Trophoblast cell (in vitro differentiated cells and primary cell): ENCODE measurements at regions not wholly inside any gene's neighbourhood (a gene's known extent, or its start where the extent isn't known, plus 50 kb on each side); places are given as distances from the start of the nearest gene placed in this dataset.

Experiments used
- DNase-seq, 2 donors: peaks; one replicate each; pipeline ENCODE4 v3.0.0-alpha.2; 2016
- H2AFZ ChIP-seq: 2 replicates; pipeline ENCODE4 v1.6.1; 2013; ENCODE audit warnings: low read length, moderate library complexity, mild to moderate bottlenecking; ENCODE audit not compliant: insufficient read depth, poor library complexity
- H2AK5ac ChIP-seq: 2 replicates; pipeline ENCODE4 v1.6.1; 2013; ENCODE audit warnings: mild to moderate bottlenecking, low read length
- H2BK120ac ChIP-seq: 2 replicates; pipeline ENCODE4 v1.6.1; 2013; ENCODE audit warnings: low read length, mild to moderate bottlenecking, moderate library complexity; ENCODE audit not compliant: insufficient read depth, poor library complexity
- H2BK12ac ChIP-seq: 2 replicates; pipeline ENCODE4 v1.6.1; 2013; ENCODE audit warnings: mild to moderate bottlenecking, low read length, moderate library complexity
- H2BK5ac ChIP-seq: 2 replicates; pipeline ENCODE4 v1.6.1; 2013; ENCODE audit warnings: low read length, low read depth, moderate library complexity, mild to moderate bottlenecking; ENCODE audit not compliant: poor library complexity
- H3K14ac ChIP-seq: 2 replicates; pipeline ENCODE4 v1.6.1; 2013; ENCODE audit warnings: mild to moderate bottlenecking, low read length
- H3K18ac ChIP-seq: 2 replicates; pipeline ENCODE4 v1.6.1; 2013; ENCODE audit warnings: mild to moderate bottlenecking, low read length
- H3K23ac ChIP-seq: 2 replicates; pipeline ENCODE4 v1.6.1; 2013; ENCODE audit warnings: low read length
- H3K27ac ChIP-seq: 2 replicates; pipeline ENCODE4 v1.5.1; 2013; ENCODE audit warnings: low read depth, mild to moderate bottlenecking, inconsistent platforms, low read length, moderate library complexity
- H3K27me3 ChIP-seq: 2 replicates; pipeline ENCODE4 v1.6.1; 2013; ENCODE audit warnings: inconsistent platforms, mild to moderate bottlenecking, low read length, moderate library complexity; ENCODE audit not compliant: insufficient read depth
- H3K36me3 ChIP-seq, 2 experiments: 1 replicate in 1 of 2; 2 replicates in 1 of 2; pipeline ENCODE4 v1.6.1; 2013; ENCODE audit warnings: low read length in 2 of 2, mild to moderate bottlenecking in 2 of 2, moderate library complexity in 1 of 2; ENCODE audit not compliant: insufficient read depth in 2 of 2, control insufficient read depth in 1 of 2
- H3K4ac ChIP-seq: 2 replicates; pipeline ENCODE4 v1.6.1; 2013; ENCODE audit warnings: low read depth, mild to moderate bottlenecking, low read length, moderate library complexity
- H3K4me1 ChIP-seq, 2 experiments: 1 replicate in 1 of 2; 2 replicates in 1 of 2; pipeline ENCODE4 v1.6.1; 2013; ENCODE audit warnings: low read length in 2 of 2, mild to moderate bottlenecking in 2 of 2, moderate library complexity in 1 of 2; ENCODE audit not compliant: insufficient read depth in 2 of 2, control insufficient read depth in 1 of 2
- H3K4me2 ChIP-seq: 2 replicates; pipeline ENCODE4 v1.6.1; 2013; ENCODE audit warnings: inconsistent platforms, mild to moderate bottlenecking, low read length, moderate library complexity
- H3K4me3 ChIP-seq: 2 replicates; pipeline ENCODE4 v1.5.1; 2013; ENCODE audit warnings: mild to moderate bottlenecking, low read depth, low read length, inconsistent platforms
- H3K79me1 ChIP-seq: one replicate; pipeline ENCODE4 v1.6.1; 2013; ENCODE audit warnings: low read length
- H3K79me2 ChIP-seq: 2 replicates; pipeline ENCODE4 v1.6.1; 2013; ENCODE audit warnings: low read length, mild to moderate bottlenecking; ENCODE audit not compliant: control insufficient read depth, insufficient read depth, poor library complexity
- H3K9ac ChIP-seq: 2 replicates; pipeline ENCODE4 v1.6.1; 2013; ENCODE audit warnings: mild to moderate bottlenecking, low read length
- H3K9me3 ChIP-seq: 2 replicates; pipeline ENCODE4 v1.6.1; 2013; ENCODE audit warnings: low read depth, mild to moderate bottlenecking, control low read depth, inconsistent platforms, low read length; ENCODE audit not compliant: insufficient read depth
- H4K12ac ChIP-seq: 2 replicates; pipeline ENCODE4 v1.6.1; 2013; ENCODE audit warnings: low read depth, mild to moderate bottlenecking, low read length, moderate library complexity
- H4K8ac ChIP-seq: 2 replicates; pipeline ENCODE4 v1.6.1; 2013; ENCODE audit warnings: low read depth, mild to moderate bottlenecking, low read length, moderate library complexity
- H4K91ac ChIP-seq: one replicate; pipeline ENCODE4 v1.6.1; 2013; ENCODE audit warnings: low read depth, mild to moderate bottlenecking, low read length, moderate library complexity
- WGBS: extraction: QIAGEN DNeasy Blood & Tissue Kit; methylation state at CpG from one replicate; pipeline ENCODE4 v1.1.7; 2013; ENCODE audit warnings: missing lambda C conversion rate; ENCODE audit not compliant: insufficient read length, insufficient coverage; ENCODE audit errors: extremely low coverage; 5-methylcytosine and 5-hydroxymethylcytosine counted together

DNA sequence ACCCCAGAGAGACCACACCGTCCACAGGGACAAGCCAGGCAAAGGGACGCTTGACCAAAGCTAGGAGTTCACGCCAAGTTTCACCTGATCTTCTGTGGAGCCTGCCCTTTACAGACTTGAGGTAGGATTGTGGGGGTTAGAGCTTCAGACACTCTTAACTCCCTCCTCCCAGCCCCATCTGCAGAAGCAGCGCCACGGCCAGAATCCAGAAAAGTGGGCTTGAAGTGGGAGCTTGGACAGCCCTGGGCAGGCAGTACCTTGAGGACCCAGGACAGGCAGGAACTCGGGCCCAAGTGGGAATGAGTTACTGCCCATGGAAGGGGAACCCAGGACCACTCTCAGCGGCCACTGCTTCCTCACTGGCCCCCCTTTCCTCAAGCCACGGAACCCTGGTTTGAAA lies 695.9 kb downstream of the TBC1D22A start:
- no peak overlapping the region for H3K9ac ChIP-seq
- WGBS = no CpG with 5 or more reads among the region's 8 CpGs
- no peak overlapping the region for H3K27ac ChIP-seq
- no peak overlapping the region for H2AK5ac ChIP-seq
- no peak overlapping the region for H3K4me3 ChIP-seq
- DNase-seq = no peak
- H4K12ac ChIP-seq = no peak overlapping the region
- H3K79me2 ChIP-seq = no peaks in the 10 kb centered on the region
- H3K36me3 ChIP-seq = no peaks in the 10 kb centered on the region
- H3K4me1 ChIP-seq = no peaks in the 10 kb centered on the region
- no peak overlapping the region for H3K18ac ChIP-seq
- no peak overlapping the region for H3K14ac ChIP-seq
- H3K4ac ChIP-seq = no peak overlapping the region
- peaks cover 48% of the 10 kb centered on the region for H3K9me3 ChIP-seq
- no peak overlapping the region for H4K91ac ChIP-seq
- no peaks in the 10 kb centered on the region for H3K27me3 ChIP-seq
- H3K4me2 ChIP-seq = no peak overlapping the region
- no peak overlapping the region for H2AFZ ChIP-seq
- H2BK5ac ChIP-seq = no peak overlapping the region
- H3K23ac ChIP-seq = no peak overlapping the region
- H2BK12ac ChIP-seq = no peak overlapping the region
- no peaks in the 10 kb centered on the region for H3K79me1 ChIP-seq
- H4K8ac ChIP-seq = no peak overlapping the region
- H2BK120ac ChIP-seq = no peak overlapping the region

GRCh38 chr22:47457509-47458300 lies 695.3 kb downstream of the TBC1D22A start:
- H2BK12ac ChIP-seq = no peak overlapping the region
- no peaks in the 10 kb centered on the region for H3K79me1 ChIP-seq
- no peaks in the 10 kb centered on the region for H3K27me3 ChIP-seq
- H2BK5ac ChIP-seq = no peak overlapping the region
- no peak overlapping the region for H2AK5ac ChIP-seq
- H4K12ac ChIP-seq = no peak overlapping the region
- H3K23ac ChIP-seq = no peak overlapping the region
- whole genome bisulfite sequencing = no CpG with 5 or more reads among the region's 23 CpGs
- H3K18ac ChIP-seq = no peak overlapping the region
- no peaks in the 10 kb centered on the region for H3K79me2 ChIP-seq
- H3K14ac ChIP-seq = no peak overlapping the region
- H3K9me3 ChIP-seq = peaks cover 50% of the 10 kb centered on the region
- H2BK120ac ChIP-seq = no peak overlapping the region
- H3K9ac ChIP-seq = no peak overlapping the region
- H2AFZ ChIP-seq = no peak overlapping the region
- H3K27ac ChIP-seq = no peak overlapping the region
- no peak overlapping the region for H3K4me2 ChIP-seq
- H4K8ac ChIP-seq = no peak overlapping the region
- no peak overlapping the region for H3K4ac ChIP-seq
- H3K36me3 ChIP-seq = no peaks in the 10 kb centered on the region
- DNase-seq = no peak
- H3K4me3 ChIP-seq = no peak overlapping the region
- no peak overlapping the region for H4K91ac ChIP-seq
- no peaks in the 10 kb centered on the region for H3K4me1 ChIP-seq

DNA sequence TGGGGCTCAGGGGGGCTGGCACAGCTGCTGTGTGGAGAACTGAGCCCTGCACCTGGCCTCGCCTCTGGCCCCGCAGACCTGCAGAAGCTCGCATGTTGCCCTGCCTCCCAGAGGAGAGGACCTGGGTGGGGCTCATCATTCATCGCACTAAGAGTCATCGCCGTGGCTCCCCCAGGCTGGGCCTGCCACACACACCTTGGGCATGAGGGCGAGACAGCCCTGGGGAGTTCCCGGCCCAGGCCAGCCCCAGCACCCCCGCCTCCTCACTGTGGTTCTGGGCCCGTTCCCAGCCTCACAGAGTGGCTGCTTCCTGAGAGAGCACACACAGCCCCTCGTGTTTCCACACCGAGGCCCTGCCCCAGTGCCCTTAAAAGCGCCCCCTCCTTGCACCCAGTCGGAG lies 694.6 kb downstream of the TBC1D22A start:
- H3K23ac ChIP-seq = no peak overlapping the region

DNA sequence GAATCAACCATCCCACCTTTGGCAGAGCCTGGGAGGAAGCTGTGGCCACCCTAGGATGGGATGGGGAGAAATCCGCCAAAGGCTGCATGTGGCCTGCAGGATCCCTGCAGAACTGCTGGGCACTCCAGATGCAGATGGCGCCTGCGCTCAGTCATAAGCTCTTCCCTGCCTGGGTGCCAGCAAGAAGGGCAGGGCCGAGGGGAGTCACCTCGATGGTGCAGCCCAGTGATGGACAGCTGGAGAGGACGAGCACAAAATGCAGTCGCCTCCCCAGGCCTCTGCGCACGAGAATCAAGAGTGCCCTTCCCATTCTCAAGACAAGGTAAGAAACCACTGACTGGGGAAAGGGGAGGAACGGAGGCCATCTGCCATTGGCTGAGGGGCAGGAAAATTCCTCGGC lies 693.6 kb downstream of the TBC1D22A start:
- H2BK5ac ChIP-seq = no peak overlapping the region
- DNase-seq = no peak

More for the DNA sequence above, 694.6 kb downstream of the TBC1D22A start:
- no peak overlapping the region for H2BK5ac ChIP-seq
- DNase-seq = no peak
- no peaks in the 10 kb centered on the region for H3K79me2 ChIP-seq
- no peak overlapping the region for H3K14ac ChIP-seq
- no peak overlapping the region for H2AK5ac ChIP-seq
- no peak overlapping the region for H4K12ac ChIP-seq
- H3K4ac ChIP-seq = no peak overlapping the region
- no peak overlapping the region for H2BK12ac ChIP-seq
- no peak overlapping the region for H4K8ac ChIP-seq
- no peak overlapping the region for H3K4me2 ChIP-seq
- WGBS = no CpG with 5 or more reads among the region's 14 CpGs
- H2AFZ ChIP-seq = no peak overlapping the region
- no peaks in the 10 kb centered on the region for H3K36me3 ChIP-seq
- H3K4me1 ChIP-seq = no peaks in the 10 kb centered on the region
- no peak overlapping the region for H3K27ac ChIP-seq
- no peak overlapping the region for H3K4me3 ChIP-seq
- H3K18ac ChIP-seq = no peak overlapping the region
- H3K9ac ChIP-seq = no peak overlapping the region
- no peak overlapping the region for H2BK120ac ChIP-seq
- H4K91ac ChIP-seq = no peak overlapping the region
- no peaks in the 10 kb centered on the region for H3K79me1 ChIP-seq
- peaks cover 55% of the 10 kb centered on the region for H3K9me3 ChIP-seq
- no peaks in the 10 kb centered on the region for H3K27me3 ChIP-seq

More for the DNA sequence above, 693.6 kb downstream of the TBC1D22A start:
- H2AK5ac ChIP-seq = no peak overlapping the region
- no peak overlapping the region for H3K4ac ChIP-seq
- H3K27me3 ChIP-seq = no peaks in the 10 kb centered on the region
- no peaks in the 10 kb centered on the region for H3K79me2 ChIP-seq
- peaks cover 55% of the 10 kb centered on the region for H3K9me3 ChIP-seq
- no peak overlapping the region for H2BK12ac ChIP-seq
- H3K36me3 ChIP-seq = no peaks in the 10 kb centered on the region
- no peak overlapping the region for H2AFZ ChIP-seq
- H4K12ac ChIP-seq = no peak overlapping the region
- no peak overlapping the region for H3K14ac ChIP-seq
- H3K4me3 ChIP-seq = no peak overlapping the region
- no peak overlapping the region for H3K27ac ChIP-seq
- H3K23ac ChIP-seq = no peak overlapping the region
- no peak overlapping the region for H3K9ac ChIP-seq
- no CpG with 5 or more reads among the region's 11 CpGs for WGBS
- H3K18ac ChIP-seq = no peak overlapping the region
- no peaks in the 10 kb centered on the region for H3K79me1 ChIP-seq
- no peak overlapping the region for H4K91ac ChIP-seq
- no peaks in the 10 kb centered on the region for H3K4me1 ChIP-seq
- no peak overlapping the region for H3K4me2 ChIP-seq
- H2BK120ac ChIP-seq = no peak overlapping the region
- no peak overlapping the region for H4K8ac ChIP-seq
